PFSK-1 (cell line): ENCODE measurements at regions not wholly inside any gene's neighbourhood (a gene's known extent, or its start where the extent isn't known, plus 50 kb on each side); places are given as distances from the start of the nearest gene placed in this dataset.

Experiments used
- FOXP2 ChIP-seq: optimal IDR thresholded peaks from 2 replicates; pipeline ENCODE3; 2011; ENCODE audit warnings: borderline replicate concordance, control low read depth, inconsistent platforms; ENCODE audit not compliant: insufficient read depth; ENCODE audit errors: extremely low read length, extremely low read depth
- POLR2AphosphoS5 ChIP-seq: IDR thresholded peaks from 2 replicates; pipeline ENCODE4 v1.6.1; 2012; ENCODE audit warnings: low read depth, mild to moderate bottlenecking, control low read depth, low read length, moderate library complexity
- REST ChIP-seq, 2 experiments: IDR thresholded peaks; 2 replicates each; pipeline versions ENCODE4 v1.6.1 to v1.8.0; 2011 to 2012; ENCODE audit warnings: low read depth in 2 of 2, low read length in 2 of 2, control low read depth in 1 of 2, inconsistent platforms in 1 of 2, mild to moderate bottlenecking in 1 of 2, moderate library complexity in 1 of 2; ENCODE audit not compliant: insufficient read depth in 1 of 2
- SIN3A ChIP-seq: IDR thresholded peaks from 2 replicates; pipeline ENCODE4 v1.6.1; 2012; ENCODE audit warnings: mild to moderate bottlenecking, low read length, moderate library complexity, borderline replicate concordance; ENCODE audit not compliant: insufficient read depth
- TAF1 ChIP-seq: IDR thresholded peaks from 2 replicates; pipeline ENCODE4 v1.6.1; 2012; ENCODE audit warnings: low read length, control low read depth, borderline replicate concordance; ENCODE audit not compliant: insufficient read depth

- no peak for TF ChIP-seq POLR2AphosphoS5
- TF ChIP-seq TAF1 = no peak
- TF ChIP-seq REST (IDR thresholded peaks at IDR 0.05; ENCODE audit: insufficient read depth in 1 of 2, low read depth in 2 of 2, low read length in 2 of 2) = no peak
- TF ChIP-seq SIN3A = no peak
- no peak for TF ChIP-seq FOXP2
These were observed 471.5 kb upstream of the AGTR1 start for GRCh38 chr3:148226246-148226645.

GRCh38 chr3:148227534-148227933 is 470.2 kb upstream of the AGTR1 start:
- TF ChIP-seq FOXP2 (no peak), POLR2AphosphoS5 (no peak), SIN3A (no peak), REST (IDR thresholded peaks at IDR 0.05; ENCODE audit: insufficient read depth in 1 of 2, low read depth in 2 of 2, low read length in 2 of 2) (no peak), TAF1 (no peak)

GRCh38 chr3:148229107-148229506 is 468.6 kb upstream of the AGTR1 start:
- TF ChIP-seq TAF1 = no peak
- no peak for TF ChIP-seq SIN3A
- no peak for TF ChIP-seq FOXP2
- no peak for TF ChIP-seq REST (IDR thresholded peaks at IDR 0.05; ENCODE audit: insufficient read depth in 1 of 2, low read depth in 2 of 2, low read length in 2 of 2)
- no peak for TF ChIP-seq POLR2AphosphoS5

GRCh38 chr3:148230473-148230872 is 467.2 kb upstream of the AGTR1 start:
- no peak for TF ChIP-seq FOXP2
- TF ChIP-seq POLR2AphosphoS5 = no peak
- TF ChIP-seq SIN3A = no peak
- no peak for TF ChIP-seq REST (IDR thresholded peaks at IDR 0.05; ENCODE audit: insufficient read depth in 1 of 2, low read depth in 2 of 2, low read length in 2 of 2)

GRCh38 chr3:148232389-148232788 is 465.3 kb upstream of the AGTR1 start:
- TF ChIP-seq TAF1 (no peak), POLR2AphosphoS5 (no peak), FOXP2 (no peak), SIN3A (no peak), REST (IDR thresholded peaks at IDR 0.05; ENCODE audit: insufficient read depth in 1 of 2, low read depth in 2 of 2, low read length in 2 of 2) (no peak)
